IMR-90 (cell line): ENCODE measurements at regions not wholly inside any gene's neighbourhood (a gene's known extent, or its start where the extent isn't known, plus 50 kb on each side); places are given as distances from the start of the nearest gene placed in this dataset.

Source experiments
- ATAC-seq: fragments of 200-7000 bp; cut with Tn5 transposase; 2 replicates; pipeline ENCODE4 v1.9.1; 2020; ENCODE audit warnings: low read depth, mild to moderate bottlenecking, moderate library complexity
- BruUV-seq: library from RNA; stranded (reverse); fragments of 400-500 nt; replicated peaks from 2 replicates; lab custom pipeline; 2021; lab: Mats Ljungman, UMichigan
- CTCF ChIA-PET: fragments of 300-600 bp; formaldehyde crosslinking; extraction: SDS; loops from one replicate; lab custom pipeline; 2021; ENCODE audit warnings: antibody characterized with exemption; lab: Yijun Ruan, JAX
- POLR2A ChIA-PET: fragments of 300-600 bp; sonication (Branson Sonifier 250); formaldehyde crosslinking; loops from one replicate; lab custom pipeline; 2022; ENCODE audit warnings: antibody characterized with exemption; ENCODE audit not compliant: unreplicated experiment; lab: Charles Lee
- DNase-seq: peaks from one replicate; pipeline ENCODE4 v3.0.0; 2013
- H2AFZ ChIP-seq: replicated peaks from 2 replicates; pipeline ENCODE3; 2013; ENCODE audit warnings: low read length, mild to moderate bottlenecking; ENCODE audit not compliant: poor library complexity
- H2AK5ac ChIP-seq: 2 replicates; pipeline ENCODE4 v1.6.1; 2013; ENCODE audit warnings: low read depth, low read length, inconsistent platforms
- H2AK9ac ChIP-seq: replicated peaks from 2 replicates; pipeline ENCODE3; 2013; ENCODE audit warnings: mild to moderate bottlenecking, low read depth, low read length, moderate library complexity; ENCODE audit not compliant: poor library complexity
- H2BK120ac ChIP-seq: 2 replicates; pipeline ENCODE4 v1.6.1; 2013; ENCODE audit warnings: low read depth, low read length, inconsistent platforms
- H2BK15ac ChIP-seq: 3 replicates; pipeline ENCODE4 v1.6.1; 2013; ENCODE audit warnings: low read depth, low read length, inconsistent platforms
- H2BK20ac ChIP-seq: 2 replicates; pipeline ENCODE4 v1.6.1; 2013; ENCODE audit warnings: low read depth, mild to moderate bottlenecking, inconsistent platforms, low read length, moderate library complexity
- H2BK5ac ChIP-seq: 2 replicates; pipeline ENCODE4 v1.6.1; 2013; ENCODE audit warnings: mild to moderate bottlenecking, low read depth, low read length, inconsistent platforms; ENCODE audit not compliant: poor library complexity, severe bottlenecking
- H3K14ac ChIP-seq: replicated peaks from 2 replicates; pipeline ENCODE4 v1.6.1; 2013; ENCODE audit warnings: low read depth, low read length, inconsistent platforms
- H3K18ac ChIP-seq: 2 replicates; pipeline ENCODE4 v1.6.1; 2013; ENCODE audit warnings: low read depth, low read length, control low read depth
- H3K23ac ChIP-seq: 2 replicates; pipeline ENCODE4 v1.6.1; 2013; ENCODE audit warnings: low read depth, low read length, inconsistent platforms
- H3K27ac ChIP-seq: 2 replicates; pipeline ENCODE4 v1.5.1; 2013; ENCODE audit warnings: mild to moderate bottlenecking, control low read depth, low read length; ENCODE audit not compliant: insufficient read depth
- H3K27me3 ChIP-seq: 2 replicates; pipeline ENCODE4 v1.6.1; 2013; ENCODE audit warnings: low read length; ENCODE audit not compliant: control insufficient read depth, insufficient read depth
- H3K36me3 ChIP-seq: 2 replicates; pipeline ENCODE4 v1.6.1; 2013; ENCODE audit warnings: low read length, mixed read lengths; ENCODE audit not compliant: control insufficient read depth, insufficient read depth
- H3K4ac ChIP-seq: 2 replicates; pipeline ENCODE4 v1.6.1; 2013; ENCODE audit warnings: low read depth, low read length, inconsistent platforms
- H3K4me1 ChIP-seq: 2 replicates; pipeline ENCODE4 v1.6.1; 2013; ENCODE audit warnings: low read length, mixed read lengths; ENCODE audit not compliant: control insufficient read depth, insufficient read depth
- H3K4me2 ChIP-seq: 2 replicates; pipeline ENCODE4 v1.6.1; 2013; ENCODE audit warnings: low read depth, mild to moderate bottlenecking, control low read depth, low read length, moderate library complexity
- H3K4me3 ChIP-seq: 2 replicates; pipeline ENCODE4 v1.5.1; 2013; ENCODE audit warnings: low read depth, mild to moderate bottlenecking, control low read depth, low read length, moderate library complexity; ENCODE audit not compliant: insufficient read depth
- H3K56ac ChIP-seq: 2 replicates; pipeline ENCODE4 v1.6.1; 2013; ENCODE audit warnings: low read length, inconsistent platforms; ENCODE audit not compliant: insufficient read depth; ENCODE audit errors: extremely low read depth
- H3K79me1 ChIP-seq, 2 experiments: 2 replicates each; pipeline ENCODE4 v1.6.1; 2013; ENCODE audit warnings: low read length in 2 of 2, inconsistent platforms in 1 of 2, low read depth in 1 of 2
- H3K9ac ChIP-seq: 2 replicates; pipeline ENCODE4 v1.6.1; 2013; ENCODE audit warnings: low read depth, low read length, control low read depth
- H3K9me1 ChIP-seq: 2 replicates; pipeline ENCODE4 v1.6.1; 2013; ENCODE audit warnings: low read length, inconsistent platforms; ENCODE audit not compliant: insufficient read depth
- H3K9me3 ChIP-seq: 2 replicates; pipeline ENCODE4 v1.6.1; 2013; ENCODE audit warnings: low read length; ENCODE audit not compliant: control insufficient read depth, insufficient read depth
- H4K20me1 ChIP-seq: 2 replicates; pipeline ENCODE4 v1.6.1; 2013; ENCODE audit warnings: low read length, inconsistent platforms; ENCODE audit not compliant: insufficient read depth
- H4K5ac ChIP-seq: 2 replicates; pipeline ENCODE4 v1.6.1; 2013; ENCODE audit warnings: mild to moderate bottlenecking, low read depth, low read length, control low read depth
- H4K8ac ChIP-seq, 2 experiments: 2 replicates each; pipeline ENCODE4 v1.6.1; 2013; ENCODE audit warnings: low read depth in 2 of 2, low read length in 2 of 2, control low read depth in 1 of 2, inconsistent platforms in 1 of 2
- H4K91ac ChIP-seq: 2 replicates; pipeline ENCODE4 v1.6.1; 2013; ENCODE audit warnings: low read depth, low read length, inconsistent platforms; ENCODE audit not compliant: insufficient read depth
- NFE2L2 ChIP-seq: fragments of 150-350 bp; IDR thresholded peaks from 2 replicates; pipeline ENCODE4 v1.6.1; 2016; ENCODE audit warnings: low read depth, mild to moderate bottlenecking, low read length
- RAD21 ChIP-seq: IDR thresholded peaks from 2 replicates; pipeline ENCODE4 v1.6.1; 2012; ENCODE audit warnings: low read length, improper control_type of control experiment
- WGBS, 2 experiments: methylation state at CpG; one replicate each; pipeline versions ENCODE4 v1.1.5 to v1.1.7; 2013; ENCODE audit warnings: missing lambda C conversion rate in 2 of 2; ENCODE audit not compliant: insufficient read length in 1 of 2; ENCODE audit errors: extremely low coverage in 2 of 2; 5-methylcytosine and 5-hydroxymethylcytosine counted together
- dilution Hi-C: fragments of 300-500 bp; cut with HindIII; formaldehyde crosslinking; loops from one replicate; pipeline ENCODE4 v1.14.3; 2018; ENCODE audit warnings: low sequenced_read_pairs; ENCODE audit not compliant: unreplicated experiment
- in situ Hi-C: fragments of 300-500 bp; cut with MboI; formaldehyde crosslinking; loops from 3 replicates; pipeline ENCODE4 v1.14.3; 2019; ENCODE audit warnings: low sequenced_read_pairs, inconsistent platforms, mixed read lengths
- intact Hi-C: fragments of 100-400 bp; cut with micrococcal nuclease; formaldehyde crosslinking; loops from 2 replicates; pipeline ENCODE4 v1.10.0; 2022

DNA sequence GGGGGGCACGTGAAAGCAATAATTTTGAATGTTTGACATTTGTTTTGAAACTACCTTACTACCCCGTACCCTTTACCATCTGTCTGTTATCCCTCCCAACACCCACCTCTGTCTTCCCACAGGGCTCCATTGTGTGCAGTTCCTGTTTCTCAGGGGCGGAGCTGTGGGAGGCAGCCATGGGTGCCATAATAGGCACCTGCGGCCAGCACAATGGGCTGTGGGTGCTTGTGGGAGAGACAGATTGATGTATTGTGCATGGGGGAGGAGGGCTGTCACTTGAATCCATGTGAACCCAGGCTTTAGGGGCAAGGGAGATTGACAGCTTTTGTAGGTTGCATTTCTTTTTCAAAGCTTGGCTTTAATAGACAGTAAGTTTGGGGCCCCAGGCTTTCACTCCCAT, 122.6 kb upstream of the CXorf66 start:
- Histone ChIP-seq H3K27ac (no peak overlapping the region), H3K4me2 (no peak overlapping the region), H3K9ac (no peak overlapping the region), H3K9me3 (no peaks in the 10 kb centered on the region; the same call in 1 of the 2 replicates), H3K4ac (no peak overlapping the region), H3K36me3 (no peaks in the 10 kb centered on the region), H3K23ac (no peak overlapping the region), H2AFZ (no peak overlapping the region), H2AK5ac (no peak overlapping the region), H2BK15ac (no peak overlapping the region), H4K91ac (no peak overlapping the region), H3K79me1 (no peaks in the 10 kb centered on the region), H3K9me1 (no peaks in the 10 kb centered on the region), H4K8ac (no peak overlapping the region), H3K18ac (no peak overlapping the region), H2BK120ac (no peak overlapping the region), H3K56ac (no peak overlapping the region), H3K27me3 (peaks cover 5% of the 10 kb centered on the region), H3K14ac (no peak overlapping the region), H2BK20ac (no peak overlapping the region), H4K20me1 (no peaks in the 10 kb centered on the region), H4K5ac (no peak overlapping the region), H3K4me1 (no peaks in the 10 kb centered on the region), H2BK5ac (no peak overlapping the region), H2AK9ac (no peak overlapping the region), H3K4me3 (no peak overlapping the region)
- DNase-seq (no peak), ATAC-seq (no peak)
- CTCF ChIA-PET, result no interaction called here
- intact Hi-C loops (no loop called here), dilution Hi-C loops (no loop called here), in situ Hi-C loops (no loop called here)
- POLR2A ChIA-PET, result no interaction called here
- no peak for TF ChIP-seq RAD21
- no peak for TF ChIP-seq NFE2L2
- WGBS, 2 experiments, result no CpG with 5 or more reads among the region's 4 CpGs
- BruUV-seq, result no TSS peak
